ENCODE measurements at regions not wholly inside any gene's neighbourhood (a gene's known extent, or its start where the extent isn't known, plus 50 kb on each side); places are given as distances from the start of the nearest gene placed in this dataset.

DNA sequence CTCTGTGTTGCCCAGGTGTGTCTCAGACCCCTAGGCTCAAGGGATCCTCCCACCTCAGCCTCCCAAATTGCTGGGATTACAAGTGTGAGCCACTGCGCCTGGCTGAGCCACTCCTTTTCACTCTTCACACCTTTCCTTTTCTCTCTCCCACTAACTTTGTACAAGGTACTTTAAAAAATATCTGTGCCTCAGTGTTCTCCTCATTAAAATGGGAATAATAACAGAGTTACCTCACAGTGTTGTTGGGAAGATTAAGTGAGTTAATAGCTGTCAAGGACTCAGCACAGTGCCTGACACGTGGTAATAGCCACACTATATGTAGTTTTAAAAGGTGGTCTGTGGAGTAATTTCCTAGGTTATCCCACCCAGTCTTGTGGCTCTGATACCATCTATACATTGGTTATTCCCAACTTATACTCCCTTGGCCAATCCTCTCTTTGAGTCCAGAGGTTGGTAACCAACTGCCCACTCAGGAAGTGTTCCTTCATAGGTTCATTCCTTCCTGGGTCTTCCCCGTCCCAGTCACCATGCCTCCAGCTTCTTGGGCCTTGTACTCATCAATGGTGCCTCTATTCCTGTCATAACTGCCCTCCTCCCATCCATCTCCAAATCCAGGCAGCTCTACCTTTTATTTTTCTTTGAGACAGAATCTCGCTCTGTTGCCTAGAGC is 78.6 kb upstream of the NAA20 start:
- H2AFZ ChIP-seq (ENCODE audit: low read length), result no peak overlapping the region
- no peak overlapping the region for H3K4me3 ChIP-seq (ENCODE audit: low read length, poor library complexity, severe bottlenecking)
- no peak overlapping the region for H3K9ac ChIP-seq (ENCODE audit: low read depth, low read length, poor library complexity, severe bottlenecking)
- H3K4me2 ChIP-seq (ENCODE audit: low read depth, low read length, poor library complexity, severe bottlenecking), result no peak overlapping the region
- no peaks in the 10 kb centered on the region for H3K9me3 ChIP-seq (ENCODE audit: insufficient read depth, low read depth, low read length)
- no peaks in the 10 kb centered on the region for H3K27me3 ChIP-seq (ENCODE audit: insufficient read depth, low read length, poor library complexity, severe bottlenecking)
- no peaks in the 10 kb centered on the region for H4K20me1 ChIP-seq (ENCODE audit: insufficient read depth, low read length, poor library complexity, severe bottlenecking)
- H3K36me3 ChIP-seq (ENCODE audit: insufficient read depth, low read length), result no peaks in the 10 kb centered on the region
- peaks cover 12% of the 10 kb centered on the region for H3K4me1 ChIP-seq (ENCODE audit: insufficient read depth, low read length, poor library complexity, severe bottlenecking)
- H3K9me2 ChIP-seq (replicated peaks; ENCODE audit: low read depth, low read length), result no peaks in the 10 kb centered on the region
- no peaks in the 10 kb centered on the region for H3F3A ChIP-seq (ENCODE audit: low read depth)
- H3K79me2 ChIP-seq (ENCODE audit: insufficient read depth, low read length), result no peaks in the 10 kb centered on the region
- TF ChIP-seq, protein P1, sequence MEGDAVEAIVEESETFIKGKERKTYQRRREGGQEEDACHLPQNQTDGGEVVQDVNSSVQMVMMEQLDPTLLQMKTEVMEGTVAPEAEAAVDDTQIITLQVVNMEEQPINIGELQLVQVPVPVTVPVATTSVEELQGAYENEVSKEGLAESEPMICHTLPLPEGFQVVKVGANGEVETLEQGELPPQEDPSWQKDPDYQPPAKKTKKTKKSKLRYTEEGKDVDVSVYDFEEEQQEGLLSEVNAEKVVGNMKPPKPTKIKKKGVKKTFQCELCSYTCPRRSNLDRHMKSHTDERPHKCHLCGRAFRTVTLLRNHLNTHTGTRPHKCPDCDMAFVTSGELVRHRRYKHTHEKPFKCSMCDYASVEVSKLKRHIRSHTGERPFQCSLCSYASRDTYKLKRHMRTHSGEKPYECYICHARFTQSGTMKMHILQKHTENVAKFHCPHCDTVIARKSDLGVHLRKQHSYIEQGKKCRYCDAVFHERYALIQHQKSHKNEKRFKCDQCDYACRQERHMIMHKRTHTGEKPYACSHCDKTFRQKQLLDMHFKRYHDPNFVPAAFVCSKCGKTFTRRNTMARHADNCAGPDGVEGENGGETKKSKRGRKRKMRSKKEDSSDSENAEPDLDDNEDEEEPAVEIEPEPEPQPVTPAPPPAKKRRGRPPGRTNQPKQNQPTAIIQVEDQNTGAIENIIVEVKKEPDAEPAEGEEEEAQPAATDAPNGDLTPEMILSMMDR (conservative IDR thresholded peaks at IDR 0.05; ENCODE audit: low read length), result no peak
- TF ChIP-seq EZH2phosphoT487 (IDR thresholded peaks at IDR 0.05; ENCODE audit: borderline replicate concordance), result no peak

DNA sequence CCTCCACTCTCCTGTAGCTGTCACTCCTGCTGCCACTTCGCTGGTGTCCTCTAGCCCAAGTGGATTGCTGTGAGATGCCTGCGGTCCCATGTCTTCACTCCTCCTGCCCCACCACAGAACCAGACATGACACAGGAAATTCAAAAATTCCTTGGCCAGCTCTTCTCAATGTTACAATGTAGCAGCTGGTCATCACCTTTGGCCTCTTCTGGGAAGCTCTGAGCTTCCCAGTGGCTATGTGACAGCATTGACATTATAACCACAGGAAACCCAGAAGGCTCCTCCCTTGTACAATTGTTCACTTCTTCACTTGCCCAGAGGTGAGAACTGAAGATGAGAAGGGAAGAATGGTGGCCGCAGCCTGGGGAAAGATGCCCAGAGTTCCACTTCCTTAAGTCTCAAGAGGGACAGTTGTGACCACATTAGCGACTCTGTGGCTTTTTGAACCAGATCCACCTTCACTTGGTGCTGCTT is 76.1 kb upstream of the NAA20 start:
- Histone ChIP-seq H3K9me2 (replicated peaks; ENCODE audit: low read depth, low read length) (no peaks in the 10 kb centered on the region), H3K9ac (ENCODE audit: low read depth, low read length, poor library complexity, severe bottlenecking) (no peak overlapping the region), H3K4me3 (ENCODE audit: low read length, poor library complexity, severe bottlenecking) (no peak overlapping the region), H4K20me1 (ENCODE audit: insufficient read depth, low read length, poor library complexity, severe bottlenecking) (no peaks in the 10 kb centered on the region), H2AFZ (ENCODE audit: low read length) (no peak overlapping the region), H3K9me3 (ENCODE audit: insufficient read depth, low read depth, low read length) (no peaks in the 10 kb centered on the region), H3K4me1 (ENCODE audit: insufficient read depth, low read length, poor library complexity, severe bottlenecking) (peaks cover 12% of the 10 kb centered on the region), H3K79me2 (ENCODE audit: insufficient read depth, low read length) (no peaks in the 10 kb centered on the region), H3K27me3 (ENCODE audit: insufficient read depth, low read length, poor library complexity, severe bottlenecking) (no peaks in the 10 kb centered on the region), H3F3A (ENCODE audit: low read depth) (no peaks in the 10 kb centered on the region), H3K36me3 (ENCODE audit: insufficient read depth, low read length) (no peaks in the 10 kb centered on the region), H3K4me2 (ENCODE audit: low read depth, low read length, poor library complexity, severe bottlenecking) (no peak overlapping the region)
- TF ChIP-seq, protein P1 (conservative IDR thresholded peaks at IDR 0.05; ENCODE audit: low read length), result no peak
- TF ChIP-seq EZH2phosphoT487 (IDR thresholded peaks at IDR 0.05; ENCODE audit: borderline replicate concordance), result no peak

DNA sequence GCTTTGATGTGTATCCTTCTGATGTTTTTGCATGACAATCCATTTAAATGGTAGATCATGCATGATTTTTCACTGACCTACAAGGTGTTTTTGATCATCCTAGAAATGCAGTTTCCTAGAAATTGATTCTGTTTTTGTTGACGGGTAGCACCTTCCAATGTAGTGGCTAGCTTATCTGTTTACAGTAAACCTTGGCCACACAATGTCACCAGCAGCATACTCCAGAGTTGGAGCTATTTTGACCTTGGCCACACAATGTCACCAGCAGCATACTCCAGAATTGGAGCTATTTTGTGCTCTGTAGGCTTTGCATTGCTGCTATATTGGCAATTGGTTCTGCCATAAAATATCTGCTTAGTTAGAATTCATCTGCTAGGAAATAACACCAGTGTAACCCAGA is 74.6 kb upstream of the NAA20 start:
- Histone ChIP-seq H3K9me2 (replicated peaks; ENCODE audit: low read depth, low read length) (no peaks in the 10 kb centered on the region), H3K9me3 (ENCODE audit: insufficient read depth, low read depth, low read length) (no peaks in the 10 kb centered on the region), H4K20me1 (ENCODE audit: insufficient read depth, low read length, poor library complexity, severe bottlenecking) (no peaks in the 10 kb centered on the region), H3K4me3 (ENCODE audit: low read length, poor library complexity, severe bottlenecking) (no peak overlapping the region), H3K79me2 (ENCODE audit: insufficient read depth, low read length) (no peaks in the 10 kb centered on the region), H2AFZ (ENCODE audit: low read length) (no peak overlapping the region), H3K4me2 (ENCODE audit: low read depth, low read length, poor library complexity, severe bottlenecking) (no peak overlapping the region), H3K9ac (ENCODE audit: low read depth, low read length, poor library complexity, severe bottlenecking) (no peak overlapping the region), H3K27me3 (ENCODE audit: insufficient read depth, low read length, poor library complexity, severe bottlenecking) (no peaks in the 10 kb centered on the region), H3K36me3 (ENCODE audit: insufficient read depth, low read length) (no peaks in the 10 kb centered on the region), H3K4me1 (ENCODE audit: insufficient read depth, low read length, poor library complexity, severe bottlenecking) (peaks cover 3% of the 10 kb centered on the region), H3F3A (ENCODE audit: low read depth) (no peaks in the 10 kb centered on the region)
- TF ChIP-seq EZH2phosphoT487 (IDR thresholded peaks at IDR 0.05; ENCODE audit: borderline replicate concordance), result no peak
- TF ChIP-seq, protein P1 (conservative IDR thresholded peaks at IDR 0.05; ENCODE audit: low read length), result no peak

All from Loucy (cell line).